CD4-positive, alpha-beta T cell (primary cell): ENCODE measurements at regions not wholly inside any gene's neighbourhood (a gene's known extent, or its start where the extent isn't known, plus 50 kb on each side); places are given as distances from the start of the nearest gene placed in this dataset.

Experiments used
- ATAC-seq: fragments of 200-7000 bp; cut with Tn5 transposase; one replicate; pipeline ENCODE4 v1.10.0; 2022; ENCODE audit warnings: mild to moderate bottlenecking; ENCODE audit not compliant: poor library complexity
- CTCF ChIA-PET: fragments of 350-600 bp; sonication (Branson Sonifier 250); formaldehyde crosslinking; loops from one replicate; lab custom pipeline; 2021; ENCODE audit warnings: antibody characterized with exemption, inconsistent platforms; lab: Charles Lee
- POLR2A ChIA-PET: fragments of 350-600 bp; sonication (Branson Sonifier 250); formaldehyde crosslinking; loops from one replicate; lab custom pipeline; 2021; ENCODE audit warnings: antibody characterized with exemption, inconsistent platforms; lab: Charles Lee
- DNase-seq, 14 experiments: peaks; one replicate each; pipeline ENCODE4 v3.0.0-alpha.2; 2013 to 2020; ENCODE audit warnings: mixed read lengths in 2 of 14
- H3K27ac ChIP-seq, 2 donors: one replicate each; pipeline versions ENCODE4 v1.5.1 to v1.7.0; 2013; ENCODE audit warnings: low read length in 2 of 2, low read depth in 1 of 2, mild to moderate bottlenecking in 1 of 2
- H3K27me3 ChIP-seq, 2 experiments: 1 replicate in 1 of 2; 2 replicates in 1 of 2; pipeline versions ENCODE4 v1.6.1 to v1.7.0; 2013; ENCODE audit warnings: low read length in 2 of 2, control low read depth in 1 of 2, mild to moderate bottlenecking in 1 of 2, moderate library complexity in 1 of 2; ENCODE audit not compliant: insufficient read depth in 2 of 2, control insufficient read depth in 1 of 2
- H3K36me3 ChIP-seq: one replicate; pipeline ENCODE4 v1.6.1; 2013; ENCODE audit warnings: low read length, control low read depth; ENCODE audit not compliant: insufficient read depth
- H3K4me1 ChIP-seq: one replicate; pipeline ENCODE4 v1.6.1; 2013; ENCODE audit warnings: low read length, control low read depth; ENCODE audit not compliant: insufficient read depth
- H3K4me3 ChIP-seq: one replicate; pipeline ENCODE4 v1.5.1; 2013; ENCODE audit warnings: mild to moderate bottlenecking, low read length, moderate library complexity
- H3K9me3 ChIP-seq, 2 experiments: 1 replicate in 1 of 2; 2 replicates in 1 of 2; pipeline versions ENCODE4 v1.6.1 to v1.7.0; 2013; ENCODE audit warnings: low read length in 2 of 2, mild to moderate bottlenecking in 2 of 2, control low read depth in 1 of 2, moderate library complexity in 1 of 2; ENCODE audit not compliant: control insufficient read depth in 1 of 2, insufficient read depth in 1 of 2
- H3K27ac Mint-ChIP-seq: one replicate; pipeline ENCODE4 v1.8.0; 2020; ENCODE audit warnings: mixed read lengths
- H3K27me3 Mint-ChIP-seq: one replicate; pipeline ENCODE4 v1.8.0; 2021; ENCODE audit warnings: mixed read lengths
- H3K36me3 Mint-ChIP-seq: one replicate; pipeline ENCODE4 v1.8.0; 2021; ENCODE audit warnings: low read depth, mixed read lengths
- H3K4me1 Mint-ChIP-seq: one replicate; pipeline ENCODE4 v1.8.0; 2021; ENCODE audit warnings: low read depth, mixed read lengths
- H3K4me3 Mint-ChIP-seq: one replicate; pipeline ENCODE4 v1.8.0; 2020; ENCODE audit warnings: mild to moderate bottlenecking, mixed read lengths
- H3K9me3 Mint-ChIP-seq: one replicate; pipeline ENCODE4 v1.8.0; 2020; ENCODE audit warnings: mixed read lengths
- intact Hi-C, 2 experiments: fragments of 100-400 bp; cut with DNase I in 1 of 2; cut with micrococcal nuclease in 1 of 2; formaldehyde crosslinking; loops; one replicate each; pipeline versions ENCODE4 v1.15.1 to v1.9.0; 2023 to 2025; cut with DNase I, micrococcal nuclease
- TF ChIP-seq, protein P1 (sequence below): fragments of 200-600 bp; IDR thresholded peaks from one replicate; pipeline ENCODE4 v1.8.0; 2022; ENCODE audit warnings: antibody characterized with exemption, mild to moderate bottlenecking

DNA sequence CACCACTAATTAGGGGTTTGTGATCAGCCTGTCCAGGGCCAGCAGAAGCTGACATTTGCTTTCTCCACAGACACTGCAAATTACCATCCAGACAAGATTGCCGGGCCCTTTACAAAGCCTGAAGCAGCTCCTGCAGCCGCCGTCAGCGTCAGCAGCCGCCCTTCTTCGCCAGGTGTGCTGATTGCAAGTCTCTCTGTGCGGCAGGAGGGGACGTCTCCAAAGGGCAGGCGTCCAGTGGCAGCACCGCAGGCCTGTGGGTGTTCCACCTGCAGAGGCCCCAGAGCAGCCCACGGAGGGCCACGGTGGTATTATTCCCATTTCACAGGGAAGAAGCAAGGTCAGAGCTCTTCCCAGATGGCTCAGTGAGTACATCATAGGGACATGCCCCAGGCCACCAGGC, 108.0 kb upstream of the PPP1R26 start:
- no peaks in the 10 kb centered on the region for H3K9me3 Mint-ChIP-seq
- Histone ChIP-seq H3K27me3 (peaks cover under 1 to 2% of the 10 kb centered on the region in 2 experiments), H3K4me1 (no peaks in the 10 kb centered on the region), H3K36me3 (no peaks in the 10 kb centered on the region), H3K4me3 (no peak overlapping the region), H3K9me3 (peaks cover 0 to 5% of the 10 kb centered on the region in 2 experiments), H3K27ac (no peak overlapping the region)
- CTCF ChIA-PET = no interaction called here
- H3K4me3 Mint-ChIP-seq = no peak overlapping the region
- DNase-seq (no peak), ATAC-seq (no peak)
- no peaks in the 10 kb centered on the region for H3K27me3 Mint-ChIP-seq
- intact Hi-C loops = no loop called here
- H3K27ac Mint-ChIP-seq = no peak overlapping the region
- POLR2A ChIA-PET = no interaction called here
- H3K36me3 Mint-ChIP-seq = no peaks in the 10 kb centered on the region
- H3K4me1 Mint-ChIP-seq = no peaks in the 10 kb centered on the region
- TF ChIP-seq, protein P1, sequence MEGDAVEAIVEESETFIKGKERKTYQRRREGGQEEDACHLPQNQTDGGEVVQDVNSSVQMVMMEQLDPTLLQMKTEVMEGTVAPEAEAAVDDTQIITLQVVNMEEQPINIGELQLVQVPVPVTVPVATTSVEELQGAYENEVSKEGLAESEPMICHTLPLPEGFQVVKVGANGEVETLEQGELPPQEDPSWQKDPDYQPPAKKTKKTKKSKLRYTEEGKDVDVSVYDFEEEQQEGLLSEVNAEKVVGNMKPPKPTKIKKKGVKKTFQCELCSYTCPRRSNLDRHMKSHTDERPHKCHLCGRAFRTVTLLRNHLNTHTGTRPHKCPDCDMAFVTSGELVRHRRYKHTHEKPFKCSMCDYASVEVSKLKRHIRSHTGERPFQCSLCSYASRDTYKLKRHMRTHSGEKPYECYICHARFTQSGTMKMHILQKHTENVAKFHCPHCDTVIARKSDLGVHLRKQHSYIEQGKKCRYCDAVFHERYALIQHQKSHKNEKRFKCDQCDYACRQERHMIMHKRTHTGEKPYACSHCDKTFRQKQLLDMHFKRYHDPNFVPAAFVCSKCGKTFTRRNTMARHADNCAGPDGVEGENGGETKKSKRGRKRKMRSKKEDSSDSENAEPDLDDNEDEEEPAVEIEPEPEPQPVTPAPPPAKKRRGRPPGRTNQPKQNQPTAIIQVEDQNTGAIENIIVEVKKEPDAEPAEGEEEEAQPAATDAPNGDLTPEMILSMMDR = no peak

DNA sequence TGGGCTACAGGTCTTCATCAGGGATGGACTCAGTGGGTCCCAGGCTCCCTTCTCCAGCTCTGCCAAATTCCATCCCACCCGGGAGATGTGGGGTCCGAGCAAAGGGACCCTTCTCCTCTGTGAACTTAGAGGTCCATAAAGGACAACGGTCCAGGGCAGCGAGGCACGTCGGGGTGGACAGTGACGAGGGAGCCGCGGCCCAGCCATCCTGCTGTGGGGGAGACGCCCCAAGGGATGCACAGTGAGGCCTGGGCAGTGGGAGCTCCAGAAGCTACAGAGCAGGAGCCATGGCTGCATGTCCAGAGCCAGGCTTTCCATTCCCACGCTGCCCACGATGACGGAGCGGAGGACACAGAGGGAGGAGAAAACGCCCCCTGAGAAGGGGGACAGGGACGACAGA, 107.5 kb upstream of the PPP1R26 start:
- Mint-ChIP-seq H3K36me3 (no peaks in the 10 kb centered on the region), H3K27me3 (no peaks in the 10 kb centered on the region), H3K9me3 (no peaks in the 10 kb centered on the region), H3K4me1 (no peaks in the 10 kb centered on the region), H3K4me3 (no peak overlapping the region), H3K27ac (no peak overlapping the region)
- Histone ChIP-seq H3K27ac (no peak overlapping the region), H3K4me3 (no peak overlapping the region), H3K27me3 (peaks cover 0 to 2% of the 10 kb centered on the region in 2 experiments), H3K4me1 (no peaks in the 10 kb centered on the region), H3K9me3 (peaks cover 0 to 5% of the 10 kb centered on the region in 2 experiments), H3K36me3 (no peaks in the 10 kb centered on the region)
- DNase-seq = no peak
- POLR2A ChIA-PET = no interaction called here
- intact Hi-C loops = no loop called here
- TF ChIP-seq, protein P1 = no peak
- CTCF ChIA-PET = no interaction called here
- no peak for ATAC-seq

DNA sequence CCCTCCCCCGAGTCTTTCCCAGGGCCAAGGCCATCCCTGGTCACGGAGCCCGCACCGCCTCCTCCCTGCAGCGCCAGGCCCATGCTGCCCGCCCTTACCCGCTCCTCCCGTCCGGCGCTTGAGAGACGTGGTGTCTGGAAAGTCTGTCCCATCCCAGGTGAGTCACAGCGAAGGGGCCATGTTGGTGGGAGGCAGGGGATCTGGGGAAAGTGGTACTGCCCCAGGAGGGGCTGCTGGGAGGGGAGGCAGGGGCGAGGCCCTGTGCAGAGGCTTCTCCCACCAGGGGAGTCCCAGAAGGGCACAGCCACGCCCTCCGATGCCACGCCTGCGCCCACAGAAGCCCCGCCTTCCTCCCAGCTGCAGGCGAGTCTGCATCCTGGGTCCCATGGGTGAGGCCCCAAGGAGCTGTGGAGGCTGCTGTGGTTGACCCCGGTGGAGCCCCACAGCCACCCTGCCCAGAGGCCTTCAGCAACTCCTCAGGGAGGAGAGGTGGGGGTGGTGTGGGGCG, 107.0 kb upstream of the PPP1R26 start:
- ATAC-seq (no peak), DNase-seq (no peak)
- Histone ChIP-seq H3K4me3 (no peak overlapping the region), H3K4me1 (no peaks in the 10 kb centered on the region), H3K27ac (no peak overlapping the region), H3K27me3 (peaks cover 0 to 2% of the 10 kb centered on the region in 2 experiments), H3K36me3 (no peaks in the 10 kb centered on the region), H3K9me3 (peaks cover 0 to 5% of the 10 kb centered on the region in 2 experiments)
- Mint-ChIP-seq H3K27ac (no peak overlapping the region), H3K4me3 (no peak overlapping the region), H3K4me1 (no peaks in the 10 kb centered on the region), H3K9me3 (no peaks in the 10 kb centered on the region), H3K36me3 (no peaks in the 10 kb centered on the region), H3K27me3 (no peaks in the 10 kb centered on the region)
- POLR2A ChIA-PET = no interaction called here
- TF ChIP-seq, protein P1 = no peak
- intact Hi-C loops = no loop called here
- CTCF ChIA-PET = no interaction called here
